GM21390 (cell line): ENCODE measurements at regions not wholly inside any gene's neighbourhood (a gene's known extent, or its start where the extent isn't known, plus 50 kb on each side); places are given as distances from the start of the nearest gene placed in this dataset.

Experiments used
- ATAC-seq: cut with Tn5 transposase; IDR thresholded peaks from one replicate; pipeline ENCODE4 v1.9.1; 2021; ENCODE audit not compliant: unreplicated experiment

GRCh38 chr3:72350761-72351505 lies 497.3 kb downstream of the SHQ1 start:
- no peak for ATAC-seq

DNA sequence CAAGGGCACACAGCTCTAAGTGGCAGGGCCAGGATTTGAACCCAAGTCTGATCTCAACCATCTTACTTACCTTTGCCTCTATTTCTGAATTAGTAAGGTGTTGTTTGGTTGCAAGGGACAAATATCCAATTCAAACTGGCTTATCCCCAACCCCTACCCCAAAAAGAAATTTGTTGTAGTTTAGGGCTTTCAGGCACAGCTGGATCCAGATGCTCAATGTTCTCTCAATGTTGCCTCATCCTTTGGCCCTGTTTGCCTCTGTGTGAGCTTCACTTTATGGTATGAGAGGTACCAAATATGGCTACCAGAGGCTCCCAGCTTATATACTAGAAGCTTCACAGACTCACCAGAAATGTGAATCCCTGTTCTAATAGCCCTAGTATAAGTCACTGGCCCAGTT lies 499.9 kb downstream of the SHQ1 start:
- ATAC-seq: no peak

DNA sequence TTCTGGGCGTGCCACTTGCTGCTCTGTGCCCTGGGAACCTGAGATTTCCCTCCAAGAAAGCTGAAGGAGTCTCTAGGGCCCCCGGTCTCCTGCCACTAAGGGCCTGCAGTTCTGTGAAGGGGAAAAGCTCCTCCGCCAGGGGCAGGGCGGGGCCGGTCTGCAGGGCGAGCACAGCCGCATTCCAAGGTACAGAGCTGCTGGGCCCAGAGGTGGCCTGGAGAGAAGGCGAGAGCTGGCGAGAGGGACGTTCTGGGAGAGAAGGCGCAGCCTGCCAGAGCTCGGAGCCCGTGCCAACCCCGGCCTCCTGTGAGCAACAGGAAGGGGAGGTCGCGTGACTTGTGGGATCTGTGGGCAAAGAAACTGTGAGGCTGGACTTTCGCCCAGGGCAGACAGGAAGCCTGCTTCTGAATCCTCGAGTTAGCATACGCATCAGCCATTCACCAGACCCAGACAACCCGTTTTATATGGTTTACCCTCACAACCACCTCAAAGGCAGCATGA lies 500.4 kb downstream of the SHQ1 start:
- ATAC-seq: peak; percentile 50

- ATAC-seq: no peak
These were observed 501.7 kb downstream of the SHQ1 start for GRCh38 chr3:72346526-72346926.

DNA sequence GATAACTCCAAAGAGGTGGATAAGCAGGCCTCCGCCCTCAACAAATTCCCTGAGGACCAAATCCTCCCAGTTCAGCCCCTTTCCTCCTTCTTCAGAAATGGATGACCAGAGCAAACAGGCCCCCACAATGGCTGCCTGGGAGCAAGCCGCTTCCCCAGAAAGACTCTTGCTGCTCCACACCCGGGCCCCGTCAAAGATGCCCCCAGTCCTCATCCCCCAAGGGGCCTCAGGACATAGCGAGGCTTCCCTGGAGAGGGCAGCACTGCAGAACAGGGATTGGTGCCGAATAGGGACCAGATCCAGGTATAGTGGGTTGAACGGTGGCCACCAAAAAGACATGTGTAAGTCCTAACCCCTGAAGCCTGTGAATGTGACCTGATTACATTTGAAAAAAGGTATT lies 502.3 kb downstream of the SHQ1 start:
- ATAC-seq: no peak

- no peak for ATAC-seq
These were observed 502.9 kb downstream of the SHQ1 start for GRCh38 chr3:72345237-72345878.

DNA sequence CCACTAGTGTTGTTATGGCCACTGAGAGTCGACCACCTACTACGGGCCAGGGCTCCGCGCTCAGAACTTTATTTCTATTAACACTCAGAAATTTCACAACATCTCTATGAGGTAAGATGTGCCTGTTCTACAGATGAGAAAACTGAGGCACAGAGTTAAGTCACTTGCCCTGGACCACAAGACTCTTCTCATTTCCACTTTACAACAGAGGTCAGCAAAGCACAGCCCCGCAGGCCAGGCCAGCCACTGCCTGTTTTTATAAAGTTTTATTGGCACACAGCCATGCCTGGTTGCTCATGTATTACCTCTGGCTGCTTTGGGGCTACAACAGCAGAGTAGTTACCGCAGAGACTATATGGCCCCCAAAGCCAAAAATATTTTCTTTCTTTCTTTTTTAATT lies 503.6 kb downstream of the SHQ1 start:
- no peak for ATAC-seq

- ATAC-seq: no peak
These were observed 504.0 kb downstream of the SHQ1 start for GRCh38 chr3:72344236-72344635.

DNA sequence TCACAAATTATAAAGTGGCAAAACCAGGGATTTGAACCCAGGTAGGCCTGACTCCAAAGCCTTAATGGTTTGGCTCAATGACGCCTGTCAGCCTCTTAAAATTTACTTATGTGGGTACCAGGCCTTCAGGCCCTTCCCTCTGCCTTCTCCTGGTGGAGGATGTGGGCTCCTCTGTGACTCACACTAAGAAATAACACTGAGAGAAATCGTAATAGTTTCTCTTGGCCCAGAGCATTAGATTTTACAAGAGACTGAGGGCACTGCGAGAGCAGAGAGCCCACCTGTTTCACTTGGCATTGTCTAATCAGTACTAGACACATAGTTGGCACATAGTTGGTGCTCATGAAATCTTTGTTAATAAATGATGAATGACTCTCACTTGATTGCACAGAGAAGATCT lies 505.2 kb downstream of the SHQ1 start:
- no peak for ATAC-seq

DNA sequence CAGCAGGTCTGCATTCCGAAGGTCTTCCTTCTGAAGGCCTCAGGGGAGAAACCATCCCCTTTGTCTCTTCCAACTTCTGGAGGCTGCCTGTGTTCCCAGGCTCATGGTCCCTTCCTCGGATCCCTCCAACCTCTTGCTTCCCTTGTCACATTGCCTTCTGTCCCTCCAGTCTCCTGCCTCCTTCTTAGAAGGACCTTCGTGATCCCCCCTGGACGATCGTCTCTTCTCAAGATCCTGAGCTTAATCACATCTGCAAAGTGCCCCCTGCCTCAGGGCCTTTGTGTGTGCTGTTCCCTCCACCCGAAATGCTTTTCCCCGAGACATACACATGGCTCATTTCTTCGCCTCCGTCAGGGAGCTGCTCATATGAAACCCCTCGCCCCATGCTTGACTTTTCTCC lies 505.8 kb downstream of the SHQ1 start:
- no peak for ATAC-seq

DNA sequence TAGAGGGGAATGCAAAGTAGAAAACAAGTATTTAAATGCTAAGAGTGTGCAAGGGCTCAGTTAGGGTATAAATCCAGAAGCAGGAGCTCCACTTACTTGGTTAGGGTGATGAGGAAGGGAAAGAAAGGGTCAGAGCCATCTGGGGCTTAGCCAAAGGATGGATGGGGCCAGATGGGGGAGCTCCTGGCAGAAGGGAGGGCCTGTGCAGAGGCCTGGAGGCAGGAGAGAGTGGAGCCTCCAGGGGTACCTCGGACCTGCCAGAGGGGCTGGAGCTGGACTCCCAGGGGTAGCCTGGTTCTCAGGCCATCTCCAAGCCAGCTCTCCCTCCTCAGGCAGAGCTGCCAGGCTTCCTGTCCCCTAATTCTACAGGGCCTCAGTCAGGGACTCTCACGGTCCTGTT lies 506.3 kb downstream of the SHQ1 start:
- ATAC-seq: no peak

GRCh38 chr3:72341380-72341770 lies 506.9 kb downstream of the SHQ1 start:
- no peak for ATAC-seq

- no peak for ATAC-seq
These were observed 507.5 kb downstream of the SHQ1 start for GRCh38 chr3:72340476-72341379.

DNA sequence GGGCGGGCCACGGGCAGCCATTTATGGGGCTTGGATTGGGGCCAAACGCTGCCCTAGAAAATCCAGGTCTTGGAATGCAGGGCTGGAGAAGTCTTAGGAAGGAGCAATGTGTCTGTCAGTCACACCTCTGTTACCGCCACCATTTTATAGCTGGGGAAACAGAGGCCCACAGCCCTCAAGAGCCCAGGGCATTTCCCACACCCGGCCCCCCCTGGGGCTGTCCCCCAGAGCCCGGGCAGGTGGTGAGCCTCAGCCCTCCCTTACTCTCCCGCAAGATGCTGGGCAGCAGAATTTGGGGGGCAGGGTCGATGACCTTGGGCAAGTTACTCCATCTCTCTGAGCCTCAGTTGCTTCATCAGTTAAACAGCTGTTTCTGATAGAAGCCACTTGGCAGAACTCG lies 508.2 kb downstream of the SHQ1 start:
- no peak for ATAC-seq

DNA sequence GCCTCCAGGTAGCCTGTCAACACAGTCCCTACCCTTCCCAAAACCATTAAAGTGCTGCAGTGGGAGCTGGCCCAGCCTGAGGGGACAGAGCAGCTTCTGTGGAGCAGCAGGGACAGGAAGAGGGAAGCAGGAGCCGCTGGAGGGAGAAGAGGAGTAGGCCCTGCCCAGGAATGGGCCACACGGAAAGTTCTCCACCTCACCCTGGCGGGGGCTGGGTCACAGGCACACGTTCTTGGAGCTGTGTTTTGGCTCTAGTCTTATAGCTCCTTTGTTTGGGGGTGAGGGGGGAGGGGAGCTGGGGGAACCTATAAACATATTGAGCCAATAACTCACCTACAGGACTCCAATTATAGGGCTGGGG lies 508.6 kb downstream of the SHQ1 start:
- ATAC-seq: no peak

- no peak for ATAC-seq
These were observed 509.1 kb downstream of the SHQ1 start for GRCh38 chr3:72338942-72339669.

DNA sequence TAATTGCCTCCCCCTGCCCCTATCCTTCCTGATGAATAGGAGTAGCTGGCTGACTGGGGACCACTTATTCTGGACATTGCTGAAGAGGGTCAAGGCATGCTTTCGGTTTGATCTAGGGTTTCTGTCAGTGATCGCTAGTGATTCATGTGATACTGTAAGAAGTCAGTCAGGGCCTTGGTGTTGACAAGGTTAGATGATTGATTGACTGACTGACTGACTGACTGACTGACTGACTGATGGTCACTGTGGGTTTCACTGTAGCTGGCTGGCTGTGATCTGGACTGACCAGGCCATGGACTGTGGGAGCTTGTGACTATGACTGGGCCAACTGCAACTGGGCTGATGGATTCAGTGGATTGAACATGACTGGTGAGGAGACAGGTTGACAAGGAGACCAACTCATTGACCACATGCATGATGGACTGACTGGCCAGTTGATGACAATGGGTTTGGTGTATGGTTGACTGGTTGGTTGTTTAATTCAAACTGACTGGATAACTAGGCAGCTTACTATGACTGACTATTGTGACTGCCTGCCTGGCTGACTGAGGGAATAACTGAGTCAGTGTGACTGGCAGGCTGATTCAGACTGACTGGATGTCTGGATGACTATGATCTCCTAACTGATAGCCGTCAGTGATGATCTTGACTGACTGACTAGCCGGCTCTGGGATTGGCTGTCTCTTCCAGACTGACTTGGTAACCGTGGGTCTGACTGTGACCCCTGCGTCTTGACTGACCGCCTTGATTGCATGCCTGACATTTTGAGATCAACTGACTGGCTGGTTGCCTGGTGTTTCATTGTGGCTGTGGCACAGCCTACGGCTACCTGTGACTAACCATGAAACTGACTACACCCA lies 509.9 kb downstream of the SHQ1 start:
- no peak for ATAC-seq

DNA sequence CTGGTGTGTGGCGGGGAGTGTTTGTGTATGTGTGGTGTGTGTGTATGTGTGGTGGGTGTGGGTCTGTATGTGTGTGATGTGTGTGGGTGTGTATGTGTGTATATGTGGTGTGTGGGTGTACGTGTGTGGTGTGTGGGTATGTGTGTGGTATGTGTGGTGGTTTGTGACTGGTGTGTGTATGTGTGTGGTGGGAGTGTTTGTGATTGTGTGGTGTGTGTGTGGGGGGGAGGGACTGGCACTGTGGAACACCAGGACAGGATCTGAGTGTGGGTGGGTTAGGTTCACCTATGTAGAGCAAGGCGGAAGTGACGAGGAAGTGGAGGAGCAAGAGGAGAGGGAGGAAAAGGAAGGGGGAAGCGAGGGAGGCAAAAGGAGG lies 510.8 kb downstream of the SHQ1 start:
- ATAC-seq: no peak

DNA sequence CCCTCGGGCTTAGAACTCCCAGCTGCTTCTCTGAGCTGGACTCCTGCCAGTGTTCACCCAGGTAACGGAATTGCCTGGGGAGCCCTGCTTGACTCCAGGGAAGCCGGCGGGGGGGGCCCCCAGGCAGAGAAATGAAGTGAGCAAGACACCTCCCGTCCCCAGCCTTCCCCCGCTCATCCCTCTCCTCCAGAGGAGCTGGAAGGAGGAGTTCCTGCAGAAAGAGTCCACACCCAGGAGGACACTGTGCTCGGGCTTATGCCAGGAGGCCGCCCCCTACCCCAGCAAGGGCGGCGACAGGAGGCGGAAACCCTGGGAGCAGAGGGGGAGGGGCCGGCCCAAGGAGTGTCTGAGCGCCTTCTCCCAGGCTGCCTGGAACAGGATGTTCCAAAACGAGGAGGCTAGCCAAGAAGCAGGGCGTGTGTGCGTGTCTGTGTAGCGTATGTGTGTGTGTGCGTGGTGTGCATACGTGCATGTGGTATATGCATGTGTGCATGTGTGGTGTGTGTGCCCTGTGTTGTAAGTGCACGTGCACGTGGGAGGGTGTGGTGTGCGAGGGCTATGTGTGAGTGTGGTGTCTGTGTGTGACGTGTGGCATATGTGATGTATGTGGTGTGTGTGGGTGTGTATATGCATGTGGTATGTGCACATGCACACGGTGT lies 511.3 kb downstream of the SHQ1 start:
- ATAC-seq: no peak
